ENCODE measurements at regions not wholly inside any gene's neighbourhood (a gene's known extent, or its start where the extent isn't known, plus 50 kb on each side); places are given as distances from the start of the nearest gene placed in this dataset.

DNA sequence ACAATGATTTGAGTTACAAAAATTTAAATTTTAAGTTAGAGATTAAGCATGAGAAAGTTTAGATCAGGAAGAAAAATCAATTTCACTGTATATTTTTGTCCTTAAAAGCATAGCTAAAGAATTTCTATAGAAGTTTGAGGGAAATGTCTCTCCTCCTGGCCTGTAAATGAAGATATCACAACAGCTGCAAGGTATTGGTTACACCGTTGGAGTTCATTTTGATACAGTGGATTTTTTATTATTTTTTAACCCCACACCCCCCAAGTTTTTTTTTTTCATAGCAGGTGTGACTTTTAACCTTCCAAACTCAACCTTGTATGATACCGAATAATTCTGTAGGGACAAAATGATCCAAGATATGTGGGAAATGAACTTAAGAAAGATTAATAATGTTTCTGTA, 156.3 kb downstream of the DISP1 start:
- TF ChIP-seq, protein P1, sequence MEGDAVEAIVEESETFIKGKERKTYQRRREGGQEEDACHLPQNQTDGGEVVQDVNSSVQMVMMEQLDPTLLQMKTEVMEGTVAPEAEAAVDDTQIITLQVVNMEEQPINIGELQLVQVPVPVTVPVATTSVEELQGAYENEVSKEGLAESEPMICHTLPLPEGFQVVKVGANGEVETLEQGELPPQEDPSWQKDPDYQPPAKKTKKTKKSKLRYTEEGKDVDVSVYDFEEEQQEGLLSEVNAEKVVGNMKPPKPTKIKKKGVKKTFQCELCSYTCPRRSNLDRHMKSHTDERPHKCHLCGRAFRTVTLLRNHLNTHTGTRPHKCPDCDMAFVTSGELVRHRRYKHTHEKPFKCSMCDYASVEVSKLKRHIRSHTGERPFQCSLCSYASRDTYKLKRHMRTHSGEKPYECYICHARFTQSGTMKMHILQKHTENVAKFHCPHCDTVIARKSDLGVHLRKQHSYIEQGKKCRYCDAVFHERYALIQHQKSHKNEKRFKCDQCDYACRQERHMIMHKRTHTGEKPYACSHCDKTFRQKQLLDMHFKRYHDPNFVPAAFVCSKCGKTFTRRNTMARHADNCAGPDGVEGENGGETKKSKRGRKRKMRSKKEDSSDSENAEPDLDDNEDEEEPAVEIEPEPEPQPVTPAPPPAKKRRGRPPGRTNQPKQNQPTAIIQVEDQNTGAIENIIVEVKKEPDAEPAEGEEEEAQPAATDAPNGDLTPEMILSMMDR (IDR thresholded peaks at IDR 0.05; ENCODE audit: low read depth, low read length) = no peak
- no peak for TF ChIP-seq POLR2A (IDR thresholded peaks at IDR 0.05; ENCODE audit: extremely low read depth, insufficient read length)
- TF ChIP-seq, protein P2, sequence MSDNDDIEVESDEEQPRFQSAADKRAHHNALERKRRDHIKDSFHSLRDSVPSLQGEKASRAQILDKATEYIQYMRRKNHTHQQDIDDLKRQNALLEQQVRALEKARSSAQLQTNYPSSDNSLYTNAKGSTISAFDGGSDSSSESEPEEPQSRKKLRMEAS (IDR thresholded peaks at IDR 0.05; ENCODE audit: low read depth, low read length) = no peak

All from NB4 (cell line).